Stimulated activated CD8-positive, alpha-beta memory T cell treated with anti-CD3 and anti-CD28 coated beads, Interleukin-12 subunit alpha, Interleukin-12 subunit beta, amount 100 ng/mL, for 4 hours (primary cell): ENCODE measurements at regions not wholly inside any gene's neighbourhood (a gene's known extent, or its start where the extent isn't known, plus 50 kb on each side); places are given as distances from the start of the nearest gene placed in this dataset.

Experiments
- DNase-seq: peaks from one replicate; pipeline ENCODE4 v3.0.0-alpha.2; 2020; ENCODE audit warnings: low read depth

GRCh38 chr9:107431461-107431860, 58.1 kb downstream of the KLF4 start:
- DNase-seq, result no peak

DNA sequence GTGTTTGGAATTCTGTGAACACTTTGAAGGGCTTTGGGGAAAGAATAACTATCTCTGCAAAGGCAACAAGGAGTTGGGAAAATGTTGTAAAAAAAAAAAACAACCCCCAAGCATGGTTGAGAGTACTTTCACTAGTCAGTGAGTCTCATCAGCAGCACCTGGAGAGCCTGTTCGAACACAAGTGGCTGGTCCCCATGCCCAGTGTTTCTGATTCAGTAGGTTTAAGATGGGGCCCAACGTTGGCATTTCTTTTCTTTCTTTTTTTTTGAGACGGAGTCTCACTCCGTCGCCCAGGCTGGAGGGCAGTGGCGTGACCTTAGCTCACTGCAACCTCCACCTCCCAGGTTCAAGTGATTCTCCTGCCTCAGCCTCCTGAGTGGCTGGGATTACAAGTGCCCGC, 59.5 kb downstream of the KLF4 start:
- no peak for DNase-seq

- no peak for DNase-seq
Observed at GRCh38 chr9:107426126-107426525, 63.4 kb downstream of the KLF4 start.

DNA sequence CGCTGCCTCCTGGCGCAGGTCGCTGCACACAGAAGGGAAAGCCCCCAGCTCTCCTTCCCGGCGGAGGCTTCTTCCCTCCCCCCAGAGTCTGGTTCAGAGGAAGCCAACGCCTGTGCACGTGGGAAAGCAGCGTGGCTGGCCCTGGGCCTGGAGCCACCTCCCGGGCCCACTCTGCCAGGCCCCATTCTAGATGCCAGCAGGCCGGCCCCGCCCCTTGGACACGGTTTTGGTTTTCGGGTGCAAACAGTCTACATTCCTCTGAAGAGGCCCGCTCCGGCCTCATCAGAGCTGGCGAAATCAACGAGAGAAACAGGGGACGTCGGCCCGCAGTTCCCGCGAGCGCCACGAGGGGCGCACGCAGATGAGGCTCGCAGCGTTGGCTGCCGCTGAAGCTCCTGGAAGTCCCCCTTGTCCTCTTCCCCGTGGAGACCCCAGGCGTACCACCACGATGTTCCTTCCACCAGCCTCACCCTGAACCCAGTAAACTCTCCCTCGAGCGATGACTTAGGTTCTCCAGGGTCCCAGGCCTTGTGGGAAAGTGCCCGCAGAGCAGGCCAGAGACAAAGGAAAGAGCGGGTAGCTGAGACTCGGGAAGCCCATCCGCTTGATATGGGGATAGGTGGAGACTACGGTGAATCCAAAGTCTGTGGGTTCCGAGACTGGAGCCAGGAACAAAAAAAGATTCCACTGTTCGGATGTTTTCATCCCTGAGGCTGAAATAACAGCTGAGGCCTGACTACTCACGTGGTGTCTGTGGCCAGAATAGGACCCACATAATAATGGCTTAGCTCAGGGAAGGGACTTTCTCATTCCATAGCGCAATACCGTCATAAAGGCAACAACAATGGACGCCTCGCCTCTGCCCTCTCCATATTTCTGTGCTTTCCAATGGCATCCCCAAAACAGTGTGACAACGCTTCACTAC, 64.2 kb downstream of the KLF4 start:
- peak; percentile 8 for DNase-seq

GRCh38 chr9:107423540-107423939, 66.0 kb downstream of the KLF4 start:
- DNase-seq, result no peak

DNA sequence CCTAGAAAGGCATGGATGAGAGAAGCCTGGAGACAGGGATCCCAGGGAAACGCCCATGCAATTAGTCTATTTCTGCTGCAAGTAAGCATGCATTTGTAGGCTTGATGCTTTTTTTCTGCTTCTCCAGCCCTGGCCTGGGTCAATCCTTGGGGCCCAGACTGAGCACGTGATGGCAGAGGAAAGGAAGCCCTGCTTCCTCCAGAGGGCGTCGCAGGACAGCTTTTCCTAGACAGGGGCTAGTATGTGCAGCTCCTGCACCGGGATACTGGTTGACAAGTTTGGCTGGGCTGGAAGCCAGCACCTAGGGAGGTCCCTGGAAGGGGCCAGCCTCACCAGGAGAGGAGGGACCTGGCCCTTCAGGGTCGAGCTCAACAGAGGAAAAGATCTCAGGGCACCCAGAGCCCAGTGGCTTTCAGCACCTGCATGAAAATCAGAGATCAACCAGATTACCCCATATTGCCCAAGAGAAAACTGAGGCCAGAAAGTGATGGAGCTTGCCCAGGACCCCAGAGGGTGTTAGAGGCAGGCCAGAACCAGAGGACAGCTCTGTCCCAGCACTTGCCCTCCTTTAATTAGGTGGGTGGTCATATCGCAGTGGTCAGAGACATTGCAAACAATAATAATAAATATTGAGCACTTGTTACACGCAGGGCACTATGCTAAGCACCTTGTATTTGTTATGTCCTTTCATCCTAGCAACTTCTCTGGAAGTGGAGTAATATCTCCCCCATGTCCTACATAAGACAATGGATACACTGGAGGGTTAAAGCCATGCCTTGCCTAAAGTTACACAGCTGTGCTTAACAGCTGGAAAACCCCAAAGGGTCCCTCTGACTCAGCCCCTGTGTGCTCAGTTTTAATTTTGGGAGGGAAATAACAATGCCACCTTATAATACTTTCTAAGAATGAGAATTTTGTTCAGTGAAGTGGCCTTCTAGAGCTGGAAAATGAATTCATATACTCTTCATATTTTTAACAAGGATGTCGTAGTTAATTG, 67.1 kb downstream of the KLF4 start:
- no peak for DNase-seq

- no peak for DNase-seq
Observed at GRCh38 chr9:107410420-107410819, 79.1 kb downstream of the KLF4 start.

DNA sequence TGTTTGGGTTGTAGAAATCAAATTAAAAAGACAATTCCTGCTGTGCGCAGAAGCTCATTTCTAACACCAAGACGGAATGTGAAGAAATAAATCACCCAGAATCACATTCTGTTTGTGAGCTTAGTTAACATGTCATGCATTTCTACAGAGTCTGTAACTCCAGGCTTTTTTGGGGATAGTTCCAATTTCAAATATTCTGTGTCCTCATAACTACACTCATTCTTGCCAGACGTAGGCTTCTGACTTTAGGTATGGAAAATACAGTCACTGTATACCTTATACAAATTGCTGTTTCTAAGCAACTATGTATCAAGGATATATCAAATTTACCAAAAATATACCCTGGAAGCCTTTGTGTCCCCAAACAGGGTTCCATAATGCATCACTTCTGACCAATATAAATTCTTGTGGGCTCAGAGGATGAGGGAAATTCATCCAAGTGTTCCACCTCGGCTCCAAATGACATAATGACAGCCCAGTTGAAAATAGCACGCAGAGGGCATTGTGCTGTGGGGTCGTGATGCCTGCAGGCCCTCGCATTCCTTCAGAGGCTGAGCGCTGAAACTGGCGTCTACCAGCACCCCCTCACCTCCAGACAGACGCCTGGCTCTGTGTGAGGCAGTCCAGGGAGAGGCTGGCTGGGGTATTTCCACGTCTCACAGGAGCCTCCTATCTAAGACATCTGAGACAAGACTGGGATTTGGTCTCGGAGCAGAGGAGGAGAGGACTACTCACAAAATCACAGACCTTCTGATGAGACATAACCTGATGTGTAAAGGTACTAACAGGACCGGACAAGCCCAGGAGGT, 79.8 kb downstream of the KLF4 start:
- DNase-seq, result no peak

- no peak for DNase-seq
Observed at GRCh38 chr9:107407675-107408074, 81.9 kb downstream of the KLF4 start.

- DNase-seq, result no peak
Observed at GRCh38 chr9:107405511-107405910, 84.1 kb downstream of the KLF4 start.

- no peak for DNase-seq
Observed at GRCh38 chr9:107404736-107405135, 84.8 kb downstream of the KLF4 start.

- no peak for DNase-seq
Observed at GRCh38 chr9:107404161-107404560, 85.4 kb downstream of the KLF4 start.

DNA sequence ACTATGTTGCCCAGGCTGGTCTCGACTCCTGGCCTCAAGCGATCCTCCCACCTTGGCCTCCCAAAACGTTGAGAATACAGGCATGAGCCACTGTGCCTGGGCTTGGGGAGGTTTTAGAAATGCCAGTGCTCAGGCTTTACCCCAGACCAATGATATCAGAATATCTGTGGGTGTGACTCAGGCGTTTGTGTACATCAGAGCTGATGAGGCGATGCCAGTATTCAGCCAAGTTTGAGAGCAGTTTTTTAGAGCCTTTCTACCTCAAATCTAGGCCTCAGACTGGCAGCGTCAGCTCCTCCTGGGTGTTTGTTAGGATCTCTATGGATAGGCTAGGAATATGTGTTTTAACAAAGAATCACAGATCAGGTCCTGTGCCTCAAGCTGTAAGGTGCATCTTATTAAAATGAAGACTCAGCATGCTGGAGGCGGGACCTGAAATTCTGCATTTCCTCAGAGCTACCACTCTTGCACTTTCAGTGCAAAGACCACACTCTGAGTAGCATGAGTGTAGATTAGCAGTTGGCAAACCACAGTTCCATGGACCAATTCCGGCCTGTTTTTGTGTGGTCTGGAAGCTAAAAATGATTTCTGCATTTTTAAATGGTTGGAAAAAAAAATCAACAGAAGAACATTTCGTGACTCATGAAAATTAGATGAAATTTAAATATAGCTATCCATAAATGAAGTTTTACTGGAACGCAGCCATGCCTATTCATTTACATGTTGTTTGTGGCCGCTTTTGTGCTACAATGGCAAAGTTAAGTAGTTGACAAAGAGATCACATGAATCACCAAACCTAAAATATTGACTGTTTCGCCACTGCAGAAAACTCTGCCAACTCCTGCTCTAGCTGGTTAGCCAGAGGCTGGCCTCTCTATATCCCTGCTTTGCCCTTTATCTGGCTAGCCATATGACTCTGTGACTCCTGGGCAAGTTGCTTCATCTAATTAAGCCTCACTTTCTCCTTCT, 92.2 kb downstream of the KLF4 start:
- no peak for DNase-seq

DNA sequence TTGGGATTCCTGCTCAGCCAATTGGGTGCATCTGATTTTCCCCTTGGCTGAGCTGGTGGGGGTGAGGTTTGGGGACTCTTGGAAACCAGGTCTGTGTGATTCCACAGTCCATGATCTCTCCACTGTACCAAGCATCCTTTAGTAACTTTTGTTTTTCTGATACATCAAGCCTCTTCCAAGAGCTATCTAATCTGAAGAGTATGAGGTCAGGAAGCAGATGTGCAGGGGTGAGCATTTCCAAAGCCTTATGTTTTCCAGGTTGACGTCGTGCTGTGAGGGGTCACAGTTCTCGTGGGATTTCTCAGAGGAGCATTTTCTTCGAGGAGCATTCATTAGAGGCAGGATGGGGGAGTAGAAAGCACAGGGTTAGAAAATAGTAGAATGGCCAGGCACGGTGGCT, 95.3 kb downstream of the KLF4 start:
- DNase-seq, result no peak

- no peak for DNase-seq
Observed at GRCh38 chr9:107390778-107391177, 98.8 kb downstream of the KLF4 start.

DNA sequence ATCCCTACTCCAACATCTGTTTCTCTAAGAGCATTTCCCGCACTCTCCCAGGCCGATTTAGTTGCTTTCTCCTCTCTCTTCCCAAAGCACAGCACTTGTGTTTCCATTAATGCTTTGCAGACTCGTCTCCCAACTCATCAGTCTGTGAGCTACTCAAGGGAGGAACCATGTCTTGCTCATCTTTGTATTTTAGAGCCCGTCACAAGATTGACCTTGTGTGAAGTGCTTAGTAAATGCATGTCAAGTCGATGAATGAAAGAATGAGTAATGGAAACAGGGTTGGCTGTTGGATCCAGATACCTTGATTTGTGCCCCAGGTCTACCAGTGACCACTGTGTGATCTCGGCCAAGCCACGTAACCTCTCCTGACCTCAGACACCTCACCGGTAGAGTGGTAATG, 99.3 kb downstream of the KLF4 start:
- DNase-seq, result no peak

DNA sequence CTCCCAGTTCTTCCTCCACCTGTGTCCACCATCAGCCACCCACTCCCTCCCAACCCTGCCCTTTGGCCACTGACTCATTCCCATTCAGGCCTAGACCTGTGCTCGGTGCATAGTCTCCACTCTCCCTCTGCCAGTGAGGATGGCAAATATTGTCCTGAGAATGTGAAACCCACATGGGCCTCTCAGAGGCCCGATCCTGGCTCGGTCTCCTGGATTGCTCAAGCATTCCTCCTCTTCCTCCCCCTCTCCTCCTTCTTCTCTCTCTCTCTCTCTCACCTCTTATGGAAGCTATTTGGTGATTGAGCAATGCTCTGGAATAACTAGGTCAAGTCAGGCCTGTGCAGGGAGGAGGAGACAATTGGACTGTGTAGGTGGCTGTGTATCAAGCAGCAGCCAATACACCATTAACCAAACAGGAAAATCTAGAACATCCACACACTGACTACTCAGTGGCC, 99.9 kb downstream of the KLF4 start:
- DNase-seq, result no peak

- no peak for DNase-seq
Observed at GRCh38 chr9:107388890-107389289, 100.7 kb downstream of the KLF4 start.

DNA sequence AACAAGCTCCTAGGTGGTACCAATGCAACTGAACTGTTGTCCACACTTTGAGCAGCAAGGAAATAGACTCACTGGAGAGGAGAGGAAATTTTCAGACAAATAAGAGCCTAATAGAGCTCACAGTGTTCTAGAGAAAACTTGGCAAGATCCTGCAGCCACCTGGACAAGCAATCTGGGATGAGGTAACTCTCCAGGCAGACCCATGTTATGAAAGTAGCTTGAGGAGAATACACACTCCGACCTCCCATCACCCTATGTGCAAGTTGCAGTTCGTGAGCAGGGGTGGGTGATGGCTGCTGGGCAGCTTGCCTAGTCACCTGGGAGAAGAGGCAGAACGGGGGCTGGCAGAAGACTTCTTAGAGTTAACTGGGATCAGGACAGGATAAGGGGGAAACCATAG, 102.2 kb downstream of the KLF4 start:
- DNase-seq, result no peak

DNA sequence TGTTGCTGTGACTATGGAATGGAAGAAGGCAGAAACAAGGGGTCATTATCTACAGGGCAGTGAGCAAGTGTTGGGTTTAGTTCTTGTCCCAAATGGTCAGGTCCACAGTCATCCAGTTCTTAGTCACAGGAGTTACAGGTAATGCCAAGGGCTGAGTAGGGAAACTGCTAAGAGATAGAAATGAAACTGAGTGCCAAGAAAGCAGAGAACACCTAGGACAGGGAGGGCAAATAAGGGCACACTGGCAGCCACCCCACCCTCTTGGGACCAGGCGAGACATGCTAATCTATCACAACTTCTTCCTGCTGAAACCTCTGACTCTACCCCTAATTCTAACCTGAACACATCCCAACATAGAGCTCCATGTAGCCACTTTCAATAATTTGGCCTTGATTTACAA, 103.2 kb downstream of the KLF4 start:
- no peak for DNase-seq
